Mesendoderm (in vitro differentiated cells): ENCODE measurements at regions not wholly inside any gene's neighbourhood (a gene's known extent, or its start where the extent isn't known, plus 50 kb on each side); places are given as distances from the start of the nearest gene placed in this dataset.

Experiments
- DNase-seq: peaks from one replicate; pipeline ENCODE4 v3.0.0; 2013
- H2AK5ac ChIP-seq: 2 replicates; pipeline ENCODE4 v1.6.1; 2013; ENCODE audit warnings: low read length, inconsistent platforms
- H2BK120ac ChIP-seq: 2 replicates; pipeline ENCODE4 v1.6.1; 2013; ENCODE audit warnings: low read depth, mild to moderate bottlenecking, low read length, moderate library complexity, mixed read lengths
- H2BK15ac ChIP-seq: replicated peaks from 2 replicates; pipeline ENCODE4 v1.6.1; 2013; ENCODE audit warnings: low read depth, mild to moderate bottlenecking, moderate library complexity
- H2BK5ac ChIP-seq: 2 replicates; pipeline ENCODE4 v1.6.1; 2013; ENCODE audit warnings: low read length, inconsistent platforms
- H3K18ac ChIP-seq: 2 replicates; pipeline ENCODE4 v1.6.1; 2013; ENCODE audit warnings: mild to moderate bottlenecking, low read length, mixed read lengths
- H3K23ac ChIP-seq: one replicate; pipeline ENCODE4 v1.6.1; 2013; ENCODE audit warnings: low read length
- H3K27ac ChIP-seq: 2 replicates; pipeline ENCODE4 v1.5.1; 2013; ENCODE audit warnings: low read depth, mild to moderate bottlenecking, inconsistent platforms, low read length, moderate library complexity
- H3K27me3 ChIP-seq: 2 replicates; pipeline ENCODE4 v1.6.1; 2013; ENCODE audit warnings: low read length, control low read depth, mild to moderate bottlenecking, inconsistent platforms; ENCODE audit not compliant: insufficient read depth, poor library complexity
- H3K36me3 ChIP-seq: 2 replicates; pipeline ENCODE4 v1.6.1; 2013; ENCODE audit warnings: low read length, inconsistent platforms; ENCODE audit not compliant: control insufficient read depth, insufficient read depth
- H3K4ac ChIP-seq: one replicate; pipeline ENCODE4 v1.6.1; 2013; ENCODE audit warnings: low read depth, mild to moderate bottlenecking, low read length, moderate library complexity
- H3K4me1 ChIP-seq: 2 replicates; pipeline ENCODE4 v1.6.1; 2013; ENCODE audit warnings: low read depth, low read length, inconsistent platforms; ENCODE audit not compliant: control insufficient read depth
- H3K4me2 ChIP-seq: 2 replicates; pipeline ENCODE4 v1.6.1; 2013; ENCODE audit warnings: low read length
- H3K4me3 ChIP-seq: 2 replicates; pipeline ENCODE4 v1.5.1; 2013; ENCODE audit warnings: mild to moderate bottlenecking, low read length
- H3K56ac ChIP-seq: one replicate; pipeline ENCODE4 v1.6.1; 2013; ENCODE audit warnings: low read length
- H3K79me1 ChIP-seq: 2 replicates; pipeline ENCODE4 v1.6.1; 2013; ENCODE audit warnings: low read length, inconsistent platforms
- H3K79me2 ChIP-seq: 2 replicates; pipeline ENCODE4 v1.6.1; 2013; ENCODE audit warnings: mild to moderate bottlenecking, low read length; ENCODE audit not compliant: control insufficient read depth, insufficient read depth
- H3K9ac ChIP-seq: 2 replicates; pipeline ENCODE4 v1.6.1; 2013; ENCODE audit warnings: low read length, inconsistent platforms
- H4K5ac ChIP-seq: one replicate; pipeline ENCODE4 v1.6.1; 2013; ENCODE audit warnings: low read length
- H4K8ac ChIP-seq: one replicate; pipeline ENCODE4 v1.6.1; 2013; ENCODE audit warnings: low read depth, mild to moderate bottlenecking, control low read depth, low read length, moderate library complexity
- WGBS: extraction: QIAGEN DNeasy Blood & Tissue Kit; methylation state at CpG from one replicate; pipeline ENCODE4 v1.1.7; 2013; ENCODE audit warnings: low lambda C conversion rate, missing lambda C conversion rate; ENCODE audit not compliant: insufficient coverage; ENCODE audit errors: extremely low coverage; 5-methylcytosine and 5-hydroxymethylcytosine counted together

DNA sequence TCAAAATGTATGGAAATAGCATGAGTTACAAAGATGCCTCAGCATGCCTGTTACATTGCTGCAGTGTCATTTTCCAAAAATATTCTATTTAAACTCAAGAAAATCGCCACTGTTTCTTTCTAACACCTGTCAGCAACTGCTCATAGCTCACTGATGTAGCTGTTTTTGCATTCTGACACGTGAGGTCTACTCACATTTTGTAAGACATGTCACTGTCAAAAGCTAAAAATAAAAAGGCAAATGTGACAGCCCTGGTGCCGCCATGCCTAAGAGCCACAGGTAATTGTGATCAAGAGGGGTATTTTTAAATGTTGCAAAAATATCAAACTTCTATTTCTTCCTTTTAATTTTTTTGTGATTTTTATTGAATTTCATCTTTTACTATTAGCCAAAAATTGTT, 556.2 kb upstream of the TMPRSS15 start:
- Histone ChIP-seq H3K18ac (no peak overlapping the region), H3K36me3 (no peaks in the 10 kb centered on the region), H3K27ac (no peak overlapping the region)

DNA sequence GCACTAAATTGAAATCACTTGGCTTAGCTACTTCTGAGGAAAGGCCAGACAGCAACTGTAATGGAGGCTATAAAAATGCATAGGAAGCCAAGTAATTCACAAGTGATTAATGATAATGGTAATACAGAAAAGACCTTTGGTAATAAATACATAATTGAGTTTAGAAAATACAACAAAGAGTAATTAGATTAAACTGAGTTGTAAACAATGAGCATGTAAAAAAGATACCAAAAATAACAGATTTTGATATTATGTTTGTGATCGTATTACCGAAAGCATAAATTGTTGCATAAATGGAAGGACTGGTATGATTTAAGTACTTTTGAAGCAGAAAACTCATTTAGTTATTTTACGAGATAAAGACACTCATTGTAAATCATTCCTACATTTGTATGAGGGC, 556.7 kb upstream of the TMPRSS15 start:
- 100% methylated on average over 2 of the region's 3 CpGs for WGBS
- H3K79me1 ChIP-seq = no peaks in the 10 kb centered on the region
- no peak overlapping the region for H4K8ac ChIP-seq
- no peak overlapping the region for H3K4ac ChIP-seq
- H3K4me3 ChIP-seq = no peak overlapping the region
- H3K27me3 ChIP-seq = no peaks in the 10 kb centered on the region
- no peak overlapping the region for H3K56ac ChIP-seq
- H2BK5ac ChIP-seq = no peak overlapping the region
- H4K5ac ChIP-seq = no peak overlapping the region
- no peak overlapping the region for H3K18ac ChIP-seq
- H3K4me2 ChIP-seq = no peak overlapping the region
- H3K79me2 ChIP-seq = no peaks in the 10 kb centered on the region
- H3K36me3 ChIP-seq = no peaks in the 10 kb centered on the region
- no peaks in the 10 kb centered on the region for H3K4me1 ChIP-seq
- no peak overlapping the region for H2BK15ac ChIP-seq
- no peak overlapping the region for H2BK120ac ChIP-seq
- H2AK5ac ChIP-seq = no peak overlapping the region
- H3K9ac ChIP-seq = no peak overlapping the region
- no peak overlapping the region for H3K27ac ChIP-seq
- no peak overlapping the region for H3K23ac ChIP-seq
- DNase-seq = no peak

More for the DNA sequence above, 556.2 kb upstream of the TMPRSS15 start:
- Histone ChIP-seq H3K79me2 (no peaks in the 10 kb centered on the region), H3K23ac (no peak overlapping the region), H3K4me2 (no peak overlapping the region), H3K4ac (no peak overlapping the region), H2BK5ac (no peak overlapping the region), H3K4me3 (no peak overlapping the region), H2AK5ac (no peak overlapping the region), H3K27me3 (no peaks in the 10 kb centered on the region), H3K79me1 (no peaks in the 10 kb centered on the region), H3K4me1 (no peaks in the 10 kb centered on the region), H3K56ac (no peak overlapping the region), H2BK120ac (no peak overlapping the region), H4K5ac (no peak overlapping the region), H3K9ac (no peak overlapping the region), H2BK15ac (no peak overlapping the region), H4K8ac (no peak overlapping the region)
- DNase-seq = no peak
- WGBS = no CpG with 5 or more reads among the region's 3 CpGs

DNA sequence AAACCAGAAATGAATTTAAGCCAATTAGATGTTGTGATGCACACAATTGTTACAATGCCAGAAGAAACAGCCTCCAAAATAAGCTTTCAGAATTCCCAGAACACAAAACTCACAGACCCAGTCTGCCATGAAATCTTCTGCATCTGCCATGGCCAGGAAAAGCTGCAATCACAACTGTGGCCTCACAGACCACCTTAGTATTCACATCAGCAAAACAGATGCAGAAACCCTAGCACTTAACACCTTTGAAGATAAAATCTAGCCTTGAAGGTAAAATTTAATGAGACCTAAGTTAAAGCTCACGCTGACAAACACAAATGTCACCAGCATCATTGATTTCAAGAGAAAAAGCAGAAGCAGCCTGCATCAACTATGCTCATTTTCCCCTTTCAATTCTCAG, 566.8 kb upstream of the TMPRSS15 start:
- H3K79me2 ChIP-seq = no peaks in the 10 kb centered on the region
- no peak overlapping the region for H3K4me3 ChIP-seq
- no peaks in the 10 kb centered on the region for H3K27me3 ChIP-seq
- H3K27ac ChIP-seq = no peak overlapping the region
- H2BK5ac ChIP-seq = no peak overlapping the region
- no peaks in the 10 kb centered on the region for H3K4me1 ChIP-seq
- H3K4ac ChIP-seq = no peak overlapping the region
- H3K36me3 ChIP-seq = no peaks in the 10 kb centered on the region
- H3K18ac ChIP-seq = no peak overlapping the region
- DNase-seq = peak; percentile 60
- no peak overlapping the region for H2BK15ac ChIP-seq
- H2AK5ac ChIP-seq = no peak overlapping the region
- no peak overlapping the region for H3K56ac ChIP-seq
- no peak overlapping the region for H3K9ac ChIP-seq
- no CpG with 5 or more reads among the region's 1 CpG for WGBS
- H2BK120ac ChIP-seq = no peak overlapping the region
- H3K79me1 ChIP-seq = no peaks in the 10 kb centered on the region
- H3K4me2 ChIP-seq = no peak overlapping the region
- no peak overlapping the region for H4K8ac ChIP-seq
- H3K23ac ChIP-seq = no peak overlapping the region
- no peak overlapping the region for H4K5ac ChIP-seq

DNA sequence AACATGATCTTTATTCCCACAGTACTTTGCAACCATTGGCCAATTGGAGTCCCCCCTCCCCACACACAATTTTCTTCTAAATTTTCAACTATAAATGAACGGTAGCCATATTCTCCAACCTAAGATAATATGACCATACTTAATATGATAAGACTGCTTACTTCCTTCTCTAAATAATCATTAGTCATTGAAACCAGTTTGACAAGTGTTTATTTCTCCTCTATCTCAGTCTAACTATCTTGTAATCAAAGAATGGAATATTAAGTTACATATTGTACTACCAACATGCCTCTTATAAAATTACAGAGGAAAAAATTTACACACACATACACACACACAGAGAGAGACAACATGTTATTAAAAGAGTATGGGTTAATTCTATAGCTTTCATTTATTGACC, 567.4 kb upstream of the TMPRSS15 start:
- no CpG with 5 or more reads among the region's 1 CpG for WGBS

DNA sequence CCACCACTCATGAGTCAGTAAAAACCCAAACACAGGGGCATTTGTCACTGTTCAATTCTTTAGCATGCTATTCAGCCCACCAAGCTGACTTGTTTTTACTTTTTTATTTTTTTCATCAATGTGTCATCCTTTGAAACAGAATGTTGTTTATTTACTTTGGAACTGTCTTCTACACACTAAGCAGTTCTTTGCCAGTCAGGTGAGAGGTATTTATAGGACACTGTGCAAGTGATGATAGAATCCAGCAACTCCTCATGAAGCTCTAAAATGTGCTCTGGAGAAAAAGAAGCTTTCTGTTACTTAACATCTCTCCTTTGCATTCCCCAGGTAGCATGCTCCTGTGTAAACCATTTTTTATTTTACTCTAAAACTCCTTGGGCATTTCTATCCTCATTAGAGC, 582.0 kb upstream of the TMPRSS15 start:
- no peaks in the 10 kb centered on the region for H3K79me2 ChIP-seq
- H3K4ac ChIP-seq = no peak overlapping the region
- H3K23ac ChIP-seq = no peak overlapping the region
- H3K4me1 ChIP-seq = no peaks in the 10 kb centered on the region
- H3K36me3 ChIP-seq = no peaks in the 10 kb centered on the region
- H2BK120ac ChIP-seq = no peak overlapping the region
- H3K27me3 ChIP-seq = no peaks in the 10 kb centered on the region
- DNase-seq = no peak
- no peak overlapping the region for H3K56ac ChIP-seq
- H3K79me1 ChIP-seq = no peaks in the 10 kb centered on the region
- H4K5ac ChIP-seq = no peak overlapping the region
- H3K9ac ChIP-seq = no peak overlapping the region
- H3K4me3 ChIP-seq = no peak overlapping the region
- H2BK15ac ChIP-seq = no peak overlapping the region
- no peak overlapping the region for H2BK5ac ChIP-seq
- no peak overlapping the region for H4K8ac ChIP-seq
- no peak overlapping the region for H2AK5ac ChIP-seq
- H3K27ac ChIP-seq = no peak overlapping the region
- H3K4me2 ChIP-seq = no peak overlapping the region
- H3K18ac ChIP-seq = no peak overlapping the region

More for the DNA sequence above, 567.4 kb upstream of the TMPRSS15 start:
- Histone ChIP-seq H3K18ac (no peak overlapping the region), H3K4me1 (no peaks in the 10 kb centered on the region), H3K4me3 (no peak overlapping the region), H4K8ac (no peak overlapping the region), H3K79me1 (no peaks in the 10 kb centered on the region), H3K23ac (no peak overlapping the region), H2BK5ac (no peak overlapping the region), H2BK120ac (no peak overlapping the region), H3K9ac (no peak overlapping the region), H3K27ac (no peak overlapping the region), H2BK15ac (no peak overlapping the region), H3K79me2 (no peaks in the 10 kb centered on the region), H3K36me3 (no peaks in the 10 kb centered on the region), H3K27me3 (no peaks in the 10 kb centered on the region), H2AK5ac (no peak overlapping the region), H3K4me2 (no peak overlapping the region), H3K4ac (no peak overlapping the region), H4K5ac (no peak overlapping the region), H3K56ac (no peak overlapping the region)
- no peak for DNase-seq

DNA sequence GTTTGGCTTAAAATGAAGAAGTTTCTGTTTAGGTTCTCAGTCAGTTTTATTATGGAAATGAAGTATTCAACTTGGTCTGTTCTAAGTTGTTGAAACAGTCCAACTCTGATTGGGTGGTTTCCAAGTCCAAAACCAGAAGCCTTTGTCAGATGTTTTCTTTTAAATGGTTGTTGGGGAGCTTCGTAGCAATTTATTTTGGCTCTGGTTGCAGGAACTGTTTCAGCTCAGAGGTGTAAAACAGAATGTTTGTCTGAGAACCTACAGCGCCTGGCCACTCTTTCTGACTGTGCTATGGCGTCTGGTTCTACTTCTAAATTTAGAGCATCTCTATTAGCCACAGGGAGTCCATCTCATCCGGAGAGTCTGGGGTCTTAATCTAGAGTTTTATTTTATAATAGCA, 582.6 kb upstream of the TMPRSS15 start:
- WGBS = no CpG with 5 or more reads among the region's 4 CpGs
- H2BK5ac ChIP-seq = no peak overlapping the region
- DNase-seq = no peak
- no peaks in the 10 kb centered on the region for H3K27me3 ChIP-seq
- H3K27ac ChIP-seq = no peak overlapping the region
- H3K79me1 ChIP-seq = no peaks in the 10 kb centered on the region
- no peaks in the 10 kb centered on the region for H3K79me2 ChIP-seq
- H2BK15ac ChIP-seq = no peak overlapping the region
- H2AK5ac ChIP-seq = no peak overlapping the region
- no peak overlapping the region for H3K18ac ChIP-seq
- H3K36me3 ChIP-seq = no peaks in the 10 kb centered on the region
- no peak overlapping the region for H3K23ac ChIP-seq
- no peaks in the 10 kb centered on the region for H3K4me1 ChIP-seq
- no peak overlapping the region for H3K4me3 ChIP-seq
- H4K8ac ChIP-seq = no peak overlapping the region
- H3K4me2 ChIP-seq = no peak overlapping the region
- no peak overlapping the region for H4K5ac ChIP-seq
- H2BK120ac ChIP-seq = no peak overlapping the region
- H3K9ac ChIP-seq = no peak overlapping the region
- H3K4ac ChIP-seq = no peak overlapping the region
- no peak overlapping the region for H3K56ac ChIP-seq
